ENCODE measurements at regions not wholly inside any gene's neighbourhood (a gene's known extent, or its start where the extent isn't known, plus 50 kb on each side); places are given as distances from the start of the nearest gene placed in this dataset.

- Mint-ChIP-seq H3K4me1 (ENCODE audit: low read depth) (no peaks in the 10 kb centered on the region), H3K9me3 (no peaks in the 10 kb centered on the region), H3K36me3 (ENCODE audit: low read depth) (no peaks in the 10 kb centered on the region), H3K27ac (no peak overlapping the region), H3K4me3 (no peak overlapping the region), H3K27me3 (peaks cover 49% of the 10 kb centered on the region)
- Histone ChIP-seq H3K27ac (ENCODE audit: low read depth in 1 of 2, low read length in 2 of 2) (no peak overlapping the region), H3K27me3 (ENCODE audit: control insufficient read depth in 1 of 2, insufficient read depth in 2 of 2, low read length in 2 of 2) (peaks cover 5 to 8% of the 10 kb centered on the region in 2 experiments), H3K9me3 (ENCODE audit: control insufficient read depth in 1 of 2, insufficient read depth in 1 of 2, low read length in 2 of 2) (peaks cover 0 to 13% of the 10 kb centered on the region in 2 experiments), H3K36me3 (ENCODE audit: insufficient read depth, low read length) (no peaks in the 10 kb centered on the region), H3K4me1 (ENCODE audit: insufficient read depth, low read length) (no peaks in the 10 kb centered on the region), H3K4me3 (ENCODE audit: low read length) (no peak overlapping the region)
- intact Hi-C loops (cut with DNase I, micrococcal nuclease) = no loop called here
- no peak for TF ChIP-seq CTCF (IDR thresholded peaks at IDR 0.05)
- DNase-seq (no peak), ATAC-seq (ENCODE audit: poor library complexity) (no peak)
- ChIA-PET POLR2A (no interaction called here), CTCF (no interaction called here)
These were observed 198.1 kb upstream of the DIO3 start for GRCh38 chr14:101363261-101363555.

GRCh38 chr14:101363880-101364391, 197.4 kb upstream of the DIO3 start:
- H3K9me3 Mint-ChIP-seq = no peaks in the 10 kb centered on the region
- peaks cover 5 to 8% of the 10 kb centered on the region in 2 experiments for H3K27me3 ChIP-seq (ENCODE audit: control insufficient read depth in 1 of 2, insufficient read depth in 2 of 2, low read length in 2 of 2)

GRCh38 chr14:101364503-101365328, 196.6 kb upstream of the DIO3 start:
- Histone ChIP-seq H3K27ac (ENCODE audit: low read depth in 1 of 2, low read length in 2 of 2) (no peak overlapping the region), H3K9me3 (ENCODE audit: control insufficient read depth in 1 of 2, insufficient read depth in 1 of 2, low read length in 2 of 2) (peaks cover 0 to 10% of the 10 kb centered on the region in 2 experiments), H3K27me3 (ENCODE audit: control insufficient read depth in 1 of 2, insufficient read depth in 2 of 2, low read length in 2 of 2) (peaks cover 5 to 8% of the 10 kb centered on the region in 2 experiments), H3K4me1 (ENCODE audit: insufficient read depth, low read length) (no peaks in the 10 kb centered on the region), H3K36me3 (ENCODE audit: insufficient read depth, low read length) (no peaks in the 10 kb centered on the region), H3K4me3 (ENCODE audit: low read length) (no peak overlapping the region)
- ChIA-PET POLR2A (no interaction called here), CTCF (no interaction called here)
- Mint-ChIP-seq H3K4me1 (ENCODE audit: low read depth) (no peaks in the 10 kb centered on the region), H3K27ac (no peak overlapping the region), H3K9me3 (no peaks in the 10 kb centered on the region), H3K27me3 (peaks cover 41% of the 10 kb centered on the region), H3K4me3 (no peak overlapping the region), H3K36me3 (ENCODE audit: low read depth) (no peaks in the 10 kb centered on the region)
- no peak for TF ChIP-seq CTCF (IDR thresholded peaks at IDR 0.05)
- ATAC-seq (ENCODE audit: poor library complexity) (no peak), DNase-seq (no peak)
- intact Hi-C loops (cut with DNase I, micrococcal nuclease) = no loop called here

More at GRCh38 chr14:101363880-101364391, 197.4 kb upstream of the DIO3 start:
- peaks cover 43% of the 10 kb centered on the region for H3K27me3 Mint-ChIP-seq
- Histone ChIP-seq H3K9me3 (ENCODE audit: control insufficient read depth in 1 of 2, insufficient read depth in 1 of 2, low read length in 2 of 2) (peaks cover 0 to 12% of the 10 kb centered on the region in 2 experiments), H3K4me3 (ENCODE audit: low read length) (no peak overlapping the region), H3K27ac (ENCODE audit: low read depth in 1 of 2, low read length in 2 of 2) (no peak overlapping the region), H3K36me3 (ENCODE audit: insufficient read depth, low read length) (no peaks in the 10 kb centered on the region), H3K4me1 (ENCODE audit: insufficient read depth, low read length) (no peaks in the 10 kb centered on the region)
- POLR2A ChIA-PET = no interaction called here
- no peak for DNase-seq
- ATAC-seq (ENCODE audit: poor library complexity) = no peak
- intact Hi-C loops (cut with DNase I, micrococcal nuclease) = no loop called here
- H3K4me3 Mint-ChIP-seq = no peak overlapping the region
- no peaks in the 10 kb centered on the region for H3K36me3 Mint-ChIP-seq (ENCODE audit: low read depth)
- no peaks in the 10 kb centered on the region for H3K4me1 Mint-ChIP-seq (ENCODE audit: low read depth)
- CTCF ChIA-PET = no interaction called here
- TF ChIP-seq CTCF (IDR thresholded peaks at IDR 0.05) = no peak
- no peak overlapping the region for H3K27ac Mint-ChIP-seq

Data from CD4-positive, alpha-beta T cell (primary cell).